B cell (primary cell): ENCODE measurements at regions not wholly inside any gene's neighbourhood (a gene's known extent, or its start where the extent isn't known, plus 50 kb on each side); places are given as distances from the start of the nearest gene placed in this dataset.

Experiments
- ATAC-seq: fragments of 200-7000 bp; cut with Tn5 transposase; one replicate; pipeline ENCODE4 v1.10.0; 2021; ENCODE audit warnings: low read depth, mild to moderate bottlenecking, moderate number of reproducible peaks, moderate library complexity
- CTCF ChIA-PET: fragments of 350-600 bp; sonication (Branson Sonifier 250); formaldehyde crosslinking; loops from one replicate; lab custom pipeline; 2021; ENCODE audit warnings: antibody characterized with exemption, inconsistent platforms; lab: Charles Lee
- POLR2A ChIA-PET: fragments of 350-600 bp; sonication (Branson Sonifier 250); formaldehyde crosslinking; loops from one replicate; lab custom pipeline; 2021; ENCODE audit warnings: antibody characterized with exemption; lab: Charles Lee
- DNase-seq: peaks from one replicate; pipeline ENCODE4 v3.0.0; 2013
- H2AFZ ChIP-seq: 2 replicates; pipeline ENCODE4 v1.6.1; 2012; ENCODE audit warnings: mild to moderate bottlenecking, low read depth, low read length; ENCODE audit not compliant: insufficient read depth, poor library complexity, severe bottlenecking
- H3K27ac ChIP-seq, 2 donors: 1 replicate in 1 of 2; 2 replicates in 1 of 2; pipeline ENCODE4 v1.5.1; 2012 to 2013; ENCODE audit warnings: low read length in 2 of 2, mild to moderate bottlenecking in 2 of 2, moderate library complexity in 1 of 2
- H3K27me3 ChIP-seq, 4 experiments: fragments of 200-600 bp in 1 of 4; sonication (generic) in 1 of 4; replicated peaks in 1 of 4; 1 replicate in 2 of 4; 2 replicates in 2 of 4; pipeline versions ENCODE4 v1.6.1 to v1.7.0; 2013 to 2016; ENCODE audit warnings: low read length in 3 of 4, mild to moderate bottlenecking in 2 of 4, mixed read lengths in 1 of 4, moderate library complexity in 1 of 4; ENCODE audit not compliant: insufficient read depth in 4 of 4, control insufficient read depth in 3 of 4; ENCODE audit errors: control extremely low read depth in 1 of 4
- H3K36me3 ChIP-seq, 2 experiments: replicated peaks in 1 of 2; 1 replicate in 1 of 2; 2 replicates in 1 of 2; pipeline versions ENCODE4 v1.6.1 to v1.7.1; 2013; ENCODE audit warnings: low read length in 1 of 2; ENCODE audit not compliant: insufficient read depth in 2 of 2, control insufficient read depth in 1 of 2; ENCODE audit errors: control extremely low read depth in 1 of 2, extremely low read depth in 1 of 2
- H3K4me1 ChIP-seq, 2 donors: fragments of 200-600 bp in 1 of 2; sonication (generic) in 1 of 2; 1 replicate in 1 of 2; 2 replicates in 1 of 2; pipeline versions ENCODE4 v1.5.1 to v1.6.1; 2013 to 2017; ENCODE audit warnings: low read length in 2 of 2; ENCODE audit not compliant: control insufficient read depth in 2 of 2, insufficient read depth in 2 of 2
- H3K4me2 ChIP-seq: replicated peaks from 2 replicates; pipeline ENCODE3; 2012; ENCODE audit warnings: mild to moderate bottlenecking, low read depth, low read length; ENCODE audit not compliant: poor library complexity, severe bottlenecking
- H3K4me3 ChIP-seq, 5 experiments: fragments of 200-600 bp in 1 of 5; sonication (generic) in 1 of 5; 1 replicate in 3 of 5; 2 replicates in 2 of 5; pipeline versions ENCODE4 v1.5.1 to v1.7.0; 2011 to 2016; ENCODE audit warnings: low read length in 4 of 5, mild to moderate bottlenecking in 4 of 5, low read depth in 2 of 5, control low read depth in 1 of 5, moderate library complexity in 1 of 5; ENCODE audit not compliant: insufficient read depth in 1 of 5; ENCODE audit errors: control extremely low read depth in 1 of 5, extremely low read depth in 1 of 5
- H3K79me2 ChIP-seq: fragments of 200-600 bp; sonication (generic); one replicate; pipeline ENCODE4 v1.6.0; 2016; ENCODE audit warnings: low read length; ENCODE audit not compliant: control insufficient read depth, insufficient read depth
- H3K9ac ChIP-seq: fragments of 200-600 bp; sonication (generic); 2 replicates; pipeline ENCODE4 v1.6.1; 2017; ENCODE audit warnings: mild to moderate bottlenecking, low read length, moderate library complexity
- H3K9me3 ChIP-seq, 3 donors: one replicate each; pipeline versions ENCODE4 v1.6.1 to v1.7.1; 2013; ENCODE audit warnings: low read length in 2 of 3; ENCODE audit not compliant: control insufficient read depth in 2 of 3, insufficient read depth in 1 of 3; ENCODE audit errors: control extremely low read depth in 1 of 3
- H4K20me1 ChIP-seq: 2 replicates; pipeline ENCODE4 v1.6.0; 2012; ENCODE audit warnings: mild to moderate bottlenecking, low read length; ENCODE audit not compliant: insufficient read depth, control insufficient read depth, poor library complexity, severe bottlenecking
- H3K27ac Mint-ChIP-seq: one replicate; pipeline ENCODE4 v1.8.0; 2021; ENCODE audit warnings: mixed read lengths
- H3K27me3 Mint-ChIP-seq: one replicate; pipeline ENCODE4 v1.8.0; 2021; ENCODE audit warnings: mixed read lengths
- H3K4me1 Mint-ChIP-seq: one replicate; pipeline ENCODE4 v1.8.0; 2021; ENCODE audit warnings: mixed read lengths
- H3K4me3 Mint-ChIP-seq: one replicate; pipeline ENCODE4 v1.8.0; 2021; ENCODE audit warnings: mixed read lengths
- H3K9me3 Mint-ChIP-seq: one replicate; pipeline ENCODE4 v1.8.0; 2022; ENCODE audit warnings: mixed read lengths; ENCODE audit not compliant: insufficient read depth
- CTCF ChIP-seq: fragments of 200-600 bp; IDR thresholded peaks from one replicate; pipeline ENCODE4 v1.8.0; 2022; ENCODE audit warnings: antibody characterized with exemption, mild to moderate bottlenecking
- EZH2 ChIP-seq: IDR thresholded peaks from 2 replicates; pipeline ENCODE4 v1.6.1; 2012; ENCODE audit warnings: borderline replicate concordance, low read depth, mild to moderate bottlenecking, moderate library complexity, low read length; ENCODE audit not compliant: insufficient read depth, poor library complexity, severe bottlenecking
- WGBS: methylation state at CpG from one replicate; pipeline ENCODE4 v1.1.5; 2013; ENCODE audit warnings: missing lambda C conversion rate; ENCODE audit not compliant: insufficient coverage; 5-methylcytosine and 5-hydroxymethylcytosine counted together
- intact Hi-C: fragments of 100-400 bp; cut with micrococcal nuclease; formaldehyde crosslinking; loops from one replicate; pipeline ENCODE4 v1.10.0; 2022

- Histone ChIP-seq H4K20me1 (no peaks in the 10 kb centered on the region), H3K4me1 (no peaks in the 10 kb centered on the region), H3K9ac (no peak overlapping the region), H3K79me2 (no peaks in the 10 kb centered on the region), H3K27me3 (peaks cover 0 to 15% (median 3%) of the 10 kb centered on the region in 4 experiments), H2AFZ (no peak overlapping the region), H3K36me3 (no peaks in the 10 kb centered on the region), H3K4me2 (no peak overlapping the region), H3K27ac (no peak overlapping the region), H3K9me3 (peaks cover 0 to 13% (median 4%) of the 10 kb centered on the region in 3 donors), H3K4me3 (no peak overlapping the region)
- no peak overlapping the region for H3K27ac Mint-ChIP-seq
- no peaks in the 10 kb centered on the region for H3K4me1 Mint-ChIP-seq
- ChIA-PET CTCF (interaction anchor here (0.7 kb wide), 1 partner anchor 12 kb away, joined by 3 read pairs; no protein-coding TSS in a partner anchor), POLR2A (no interaction called here)
- intact Hi-C loops = no loop called here
- TF ChIP-seq CTCF (no peak), EZH2 (no peak)
- no CpG with 5 or more reads among the region's 1 CpG for WGBS
- DNase-seq (no peak), ATAC-seq (no peak)
- no peak overlapping the region for H3K4me3 Mint-ChIP-seq
- H3K27me3 Mint-ChIP-seq = peaks cover 51% of the 10 kb centered on the region
- peaks cover 13% of the 10 kb centered on the region for H3K9me3 Mint-ChIP-seq
Observed at GRCh38 chr14:101695659-101696058, 65.8 kb upstream of the PPP2R5C start.

- H3K79me2 ChIP-seq = no peaks in the 10 kb centered on the region
- DNase-seq = peak; percentile 37
- peaks cover 0 to 7% (median 1%) of the 10 kb centered on the region in 4 experiments for H3K27me3 ChIP-seq
- ChIA-PET POLR2A (no interaction called here), CTCF (interaction anchor here (0.5 to 1.2 kb wide), 3 partner anchors 289 to 1869 kb away, joined by 3 to 4 read pairs (median 3); no protein-coding TSS in a partner anchor)
- ATAC-seq = no peak
- Mint-ChIP-seq H3K4me1 (peaks cover 22% of the 10 kb centered on the region), H3K4me3 (no peak overlapping the region), H3K27me3 (peaks cover 28% of the 10 kb centered on the region), H3K9me3 (no peaks in the 10 kb centered on the region), H3K27ac (peak overlapping the region; percentile 1)
- H3K36me3 ChIP-seq = no peaks in the 10 kb centered on the region
- intact Hi-C loops = no loop called here
- H4K20me1 ChIP-seq = no peaks in the 10 kb centered on the region
- H2AFZ ChIP-seq = no peak overlapping the region
- H3K27ac ChIP-seq = no peak overlapping the region
- H3K4me1 ChIP-seq = peaks cover 19 to 23% of the 10 kb centered on the region in 2 donors
- no peak overlapping the region for H3K4me3 ChIP-seq
- no peak for TF ChIP-seq EZH2
- no peak for TF ChIP-seq CTCF
- no peak overlapping the region for H3K4me2 ChIP-seq
- 71% methylated on average over 1 of the region's 3 CpGs for WGBS
- H3K9me3 ChIP-seq = no peaks in the 10 kb centered on the region
- no peak overlapping the region for H3K9ac ChIP-seq
Observed at GRCh38 chr14:101704140-101704539, 57.4 kb upstream of the PPP2R5C start.
